Suprapubic skin (tissue), 4 donors: ENCODE measurements at regions not wholly inside any gene's neighbourhood (a gene's known extent, or its start where the extent isn't known, plus 50 kb on each side); places are given as distances from the start of the nearest gene placed in this dataset.

Source experiments
- EP300 ChIP-seq: sonication (generic); formaldehyde crosslinking; IDR thresholded peaks from one replicate; pipeline ENCODE4 v1.6.1; 2017; ENCODE audit warnings: antibody characterized with exemption
- POLR2A ChIP-seq, 2 donors: fragments of 450-650 bp; IDR thresholded peaks; one replicate each; pipeline ENCODE4 v1.6.1; 2017; ENCODE audit warnings: antibody characterized with exemption in 2 of 2, mild to moderate bottlenecking in 2 of 2, moderate library complexity in 2 of 2
- POLR2AphosphoS5 ChIP-seq, 3 donors: sonication (generic); formaldehyde crosslinking; IDR thresholded peaks; one replicate each; pipeline ENCODE4 v1.6.1; 2017; ENCODE audit warnings: antibody characterized with exemption in 3 of 3

DNA sequence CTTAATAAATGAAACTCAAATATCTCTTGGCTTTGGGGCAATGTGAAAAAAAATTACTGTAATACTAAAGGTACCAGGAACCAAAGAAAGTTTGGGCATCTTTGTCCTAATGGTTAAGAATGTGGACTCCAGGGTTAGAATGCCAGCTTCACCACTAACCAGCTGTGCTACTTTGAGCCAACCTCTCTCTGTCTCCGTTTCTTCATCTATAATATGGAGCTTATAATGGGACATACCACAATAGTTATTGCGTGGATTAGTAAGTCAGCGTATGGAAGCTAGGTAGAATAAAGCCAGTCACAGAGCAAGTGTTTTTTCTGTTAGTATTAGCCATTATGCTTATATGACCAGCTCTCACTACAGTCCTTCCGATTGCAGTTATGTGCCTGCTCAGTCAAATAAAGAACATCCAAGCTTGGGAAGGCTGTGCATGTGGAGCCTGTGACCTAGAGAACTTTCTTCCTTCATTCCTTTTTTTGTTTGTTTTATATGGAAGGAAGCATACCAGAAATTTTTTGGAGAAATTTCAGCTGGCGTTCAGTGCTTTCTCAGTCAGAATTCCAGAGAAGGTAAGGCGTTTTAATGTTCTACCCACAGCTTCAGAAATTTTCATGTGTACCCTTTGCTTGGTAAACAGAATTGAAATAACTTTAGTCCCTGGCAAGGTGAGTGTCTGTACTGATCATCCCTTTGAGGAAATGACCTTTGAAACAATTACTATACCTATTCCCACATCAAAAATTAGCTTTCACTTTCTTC, 114.0 kb upstream of the RND3 start:
- no peak for TF ChIP-seq POLR2A (IDR thresholded peaks at IDR 0.05)
- no peak for TF ChIP-seq EP300
- TF ChIP-seq POLR2AphosphoS5 (IDR thresholded peaks at IDR 0.05): no peak
